ENCODE measurements at regions not wholly inside any gene's neighbourhood (a gene's known extent, or its start where the extent isn't known, plus 50 kb on each side); places are given as distances from the start of the nearest gene placed in this dataset.

- no peak for DNase-seq
Measured at GRCh38 chr4:134463771-134464170, 262.2 kb upstream of the PABPC4L start.

GRCh38 chr4:134426821-134427220, 225.2 kb upstream of the PABPC4L start:
- no peak for DNase-seq

DNA sequence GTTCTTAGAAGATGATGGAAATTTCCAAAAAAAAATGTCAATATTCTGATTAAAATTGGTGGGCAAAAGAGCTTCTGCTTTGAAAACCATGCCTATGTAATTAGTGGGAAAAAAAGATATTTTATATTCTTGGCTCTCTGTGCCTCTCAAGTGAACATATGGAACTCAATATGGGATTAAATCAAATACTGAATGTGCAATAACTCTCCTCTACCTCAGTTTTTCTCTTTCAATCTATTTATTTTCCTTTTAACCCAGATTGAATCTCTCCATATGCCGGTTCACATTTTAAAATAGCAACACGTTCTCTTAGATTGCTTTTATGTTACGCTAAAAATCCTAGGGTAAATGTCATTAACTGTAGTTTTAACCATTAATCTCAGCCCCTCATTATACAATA, 224.2 kb upstream of the PABPC4L start:
- no peak for DNase-seq

- no peak for DNase-seq
Measured at GRCh38 chr4:134422776-134423175, 221.2 kb upstream of the PABPC4L start.

GRCh38 chr4:134421734-134422133, 220.1 kb upstream of the PABPC4L start:
- no peak for DNase-seq

DNA sequence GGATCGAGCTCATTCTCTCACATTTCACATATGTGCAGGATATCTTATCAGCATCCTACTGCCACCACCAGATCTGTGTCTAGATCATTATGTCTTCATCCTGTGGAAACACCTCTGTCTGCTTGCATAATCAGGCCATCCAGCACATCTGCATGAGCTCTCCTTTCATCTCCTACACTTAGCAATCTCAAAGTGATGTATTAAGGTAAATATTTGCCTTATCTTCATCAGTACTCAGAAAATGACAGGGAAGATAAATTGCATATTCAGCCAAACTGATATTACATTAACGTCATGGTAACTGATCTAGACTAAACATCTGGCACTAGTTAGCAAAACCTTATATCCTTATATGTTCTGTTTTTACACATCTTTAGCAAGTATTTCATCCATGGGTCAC, 207.3 kb upstream of the PABPC4L start:
- DNase-seq, result no peak

DNA sequence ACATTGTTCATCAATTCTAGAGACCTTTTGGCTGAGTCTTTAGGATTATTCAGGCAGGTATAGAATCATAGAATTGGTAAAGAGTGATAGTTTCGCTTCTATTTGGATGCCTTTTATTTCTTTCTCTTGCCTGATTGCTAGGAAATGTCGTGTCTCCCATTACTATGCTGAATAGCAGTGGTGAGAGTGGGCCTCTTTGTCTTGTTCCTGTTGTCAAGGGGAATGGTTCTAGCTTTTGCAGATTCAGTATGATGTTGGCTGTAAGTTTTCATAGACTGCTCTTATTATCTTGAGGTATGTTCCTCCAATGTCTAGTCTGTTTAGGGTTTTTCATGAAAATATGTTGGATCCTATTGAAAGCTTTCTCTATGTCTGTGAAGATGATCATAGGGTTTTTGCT, 200.2 kb upstream of the PABPC4L start:
- no peak for DNase-seq

DNA sequence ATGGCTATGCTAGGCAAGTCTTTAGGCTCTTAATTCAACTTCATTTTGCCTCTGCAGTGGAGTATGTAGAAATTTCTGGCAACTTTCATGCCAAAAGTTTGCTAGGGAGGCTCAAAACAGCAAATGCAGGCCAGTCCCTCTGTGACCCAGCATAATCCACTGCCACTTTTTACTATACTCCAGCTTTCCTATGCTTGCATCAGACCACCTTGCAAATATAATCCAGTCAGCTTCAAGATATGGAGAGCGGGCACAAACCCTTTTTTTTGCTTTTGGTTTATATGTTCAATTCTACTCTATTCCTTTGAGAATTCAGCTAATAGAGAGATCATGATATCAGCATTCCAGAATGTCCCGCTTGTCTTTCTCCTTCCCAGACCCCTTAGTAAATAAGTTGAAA, 192.0 kb upstream of the PABPC4L start:
- DNase-seq, result no peak

DNA sequence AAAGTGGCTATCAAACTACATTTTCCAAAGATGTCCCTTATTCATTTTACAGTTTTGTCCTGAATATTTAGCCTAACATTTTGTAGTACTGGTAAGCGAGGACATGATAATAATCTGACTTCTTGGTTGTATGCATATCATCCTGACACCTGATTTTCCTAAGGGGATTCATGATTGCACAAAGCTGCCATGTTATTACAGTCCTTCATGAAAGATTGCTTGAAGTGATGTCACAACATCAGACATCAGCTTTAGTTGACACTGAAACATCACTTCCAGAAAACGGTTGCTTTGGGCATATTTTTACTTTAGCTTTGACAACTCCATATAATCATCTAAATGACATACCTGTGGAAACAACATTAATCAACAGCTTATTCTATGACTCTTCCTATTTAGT, 188.7 kb upstream of the PABPC4L start:
- no peak for DNase-seq

GRCh38 chr4:134388351-134388750, 186.8 kb upstream of the PABPC4L start:
- DNase-seq, result no peak

GRCh38 chr4:134382478-134383227, 181.1 kb upstream of the PABPC4L start:
- no peak for DNase-seq

- no peak for DNase-seq
Measured at GRCh38 chr4:134375775-134376174, 174.2 kb upstream of the PABPC4L start.

DNA sequence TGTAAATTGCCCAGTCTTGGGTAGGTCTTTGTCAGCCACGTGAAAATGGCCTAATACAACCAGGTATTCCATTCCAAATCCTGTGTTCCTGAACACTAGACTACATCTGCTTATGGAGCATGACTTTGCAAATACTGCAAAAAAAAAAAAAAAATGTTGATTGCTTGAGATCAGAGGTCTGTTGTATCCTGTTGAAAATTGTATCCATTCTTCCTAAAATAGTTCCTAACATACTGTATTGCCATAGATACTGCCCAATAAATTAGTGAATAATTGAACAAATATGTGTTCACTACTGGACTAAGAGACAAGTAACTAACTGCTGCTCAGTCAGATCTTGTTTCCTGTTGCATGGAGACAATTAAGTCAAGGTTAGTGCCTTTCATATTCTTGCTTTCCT, 164.3 kb upstream of the PABPC4L start:
- no peak for DNase-seq

DNA sequence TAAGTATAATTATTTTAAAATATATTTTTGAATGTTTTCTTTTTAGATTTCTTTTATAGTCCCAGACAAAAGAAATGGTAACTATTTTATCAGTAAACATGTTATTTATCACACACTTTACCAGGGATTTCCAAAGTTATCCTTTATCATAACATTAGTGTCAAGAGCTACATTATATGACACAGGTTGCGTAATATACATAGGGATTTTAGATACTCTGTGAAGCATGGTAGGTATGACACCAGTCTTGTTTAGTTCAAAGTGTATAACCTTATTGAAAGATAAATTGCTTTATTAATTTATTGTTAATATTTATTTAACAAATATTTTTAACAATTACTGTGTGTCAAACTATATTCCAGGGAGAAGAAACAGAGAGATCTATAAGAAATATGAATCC, 163.3 kb upstream of the PABPC4L start:
- DNase-seq, result no peak

GRCh38 chr4:134345244-134345643, 143.7 kb upstream of the PABPC4L start:
- no peak for DNase-seq

DNA sequence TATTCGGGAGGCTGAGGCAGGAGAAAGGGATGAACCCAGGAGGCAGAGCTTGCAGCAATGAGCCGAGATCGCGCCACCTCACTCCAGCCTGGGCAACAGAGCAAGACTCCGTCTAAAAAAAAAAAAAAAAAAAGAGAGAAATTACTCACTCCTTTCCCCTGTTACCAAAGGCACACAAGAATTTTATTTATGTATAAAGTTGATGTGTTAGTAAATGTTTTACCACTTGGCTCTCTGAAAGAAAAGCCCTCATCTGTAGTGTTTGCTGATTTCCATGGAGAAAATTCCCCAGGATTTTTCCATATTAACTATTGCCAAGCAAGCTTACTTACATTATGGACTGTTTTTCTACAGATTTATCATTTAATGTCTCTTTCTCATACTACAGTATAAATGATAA, 142.1 kb upstream of the PABPC4L start:
- DNase-seq, result no peak

DNA sequence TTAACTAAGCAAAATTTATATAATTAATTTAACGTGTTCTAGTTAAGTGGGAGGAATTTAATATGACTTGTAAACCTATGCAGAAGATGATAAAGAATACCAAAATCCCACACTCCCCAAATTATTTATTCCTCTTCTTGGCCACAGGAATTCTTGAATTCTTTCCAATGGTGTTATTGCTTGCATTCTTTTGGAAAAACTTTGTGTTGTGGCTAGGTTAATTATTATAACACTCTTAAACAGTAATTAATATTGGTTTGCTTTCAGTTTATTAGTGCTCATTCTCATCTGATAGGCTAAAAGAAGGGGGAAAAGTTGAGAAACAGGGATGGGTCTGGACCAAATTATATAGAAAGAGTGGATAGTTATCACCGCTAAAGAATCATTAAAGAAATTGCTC, 141.5 kb upstream of the PABPC4L start:
- no peak for DNase-seq

DNA sequence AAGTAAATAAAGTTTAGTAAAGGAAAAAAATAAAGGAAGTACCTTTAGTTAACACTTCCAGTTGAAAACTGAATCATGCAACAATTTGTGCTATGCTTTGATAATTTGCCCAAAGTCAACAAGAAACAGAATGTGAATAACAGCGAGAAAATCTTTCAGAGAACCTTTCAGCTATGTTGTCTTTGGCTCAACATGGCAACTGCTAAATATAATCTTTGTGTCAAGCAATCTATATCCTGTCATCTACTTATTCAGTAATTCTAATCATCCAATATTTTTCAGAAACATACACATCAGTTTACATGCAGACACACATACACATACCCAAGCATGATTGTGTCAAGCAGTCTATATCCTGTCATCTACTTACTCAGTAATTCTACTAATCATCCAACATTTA, 136.0 kb upstream of the PABPC4L start:
- no peak for DNase-seq

DNA sequence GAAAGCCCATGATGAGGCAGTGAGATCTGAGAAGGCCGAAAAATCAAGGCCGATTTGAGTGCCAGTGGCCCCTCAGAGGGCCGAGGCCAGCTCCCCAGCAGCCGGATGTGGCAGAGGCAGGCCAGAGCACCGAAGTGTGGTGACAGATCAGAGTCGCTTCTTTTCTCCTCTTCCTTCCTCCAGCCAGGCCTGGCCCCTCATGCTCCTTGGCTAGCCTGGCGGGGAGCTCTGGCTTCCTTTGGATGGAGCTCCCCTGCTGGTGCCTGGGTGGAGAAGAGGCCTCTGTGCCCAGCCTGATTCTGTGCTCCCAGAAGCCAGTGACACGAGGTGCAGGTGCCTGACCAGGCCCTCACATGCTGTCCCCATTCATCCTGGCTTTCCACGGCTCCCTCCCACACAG, 127.2 kb upstream of the PABPC4L start:
- no peak for DNase-seq

DNA sequence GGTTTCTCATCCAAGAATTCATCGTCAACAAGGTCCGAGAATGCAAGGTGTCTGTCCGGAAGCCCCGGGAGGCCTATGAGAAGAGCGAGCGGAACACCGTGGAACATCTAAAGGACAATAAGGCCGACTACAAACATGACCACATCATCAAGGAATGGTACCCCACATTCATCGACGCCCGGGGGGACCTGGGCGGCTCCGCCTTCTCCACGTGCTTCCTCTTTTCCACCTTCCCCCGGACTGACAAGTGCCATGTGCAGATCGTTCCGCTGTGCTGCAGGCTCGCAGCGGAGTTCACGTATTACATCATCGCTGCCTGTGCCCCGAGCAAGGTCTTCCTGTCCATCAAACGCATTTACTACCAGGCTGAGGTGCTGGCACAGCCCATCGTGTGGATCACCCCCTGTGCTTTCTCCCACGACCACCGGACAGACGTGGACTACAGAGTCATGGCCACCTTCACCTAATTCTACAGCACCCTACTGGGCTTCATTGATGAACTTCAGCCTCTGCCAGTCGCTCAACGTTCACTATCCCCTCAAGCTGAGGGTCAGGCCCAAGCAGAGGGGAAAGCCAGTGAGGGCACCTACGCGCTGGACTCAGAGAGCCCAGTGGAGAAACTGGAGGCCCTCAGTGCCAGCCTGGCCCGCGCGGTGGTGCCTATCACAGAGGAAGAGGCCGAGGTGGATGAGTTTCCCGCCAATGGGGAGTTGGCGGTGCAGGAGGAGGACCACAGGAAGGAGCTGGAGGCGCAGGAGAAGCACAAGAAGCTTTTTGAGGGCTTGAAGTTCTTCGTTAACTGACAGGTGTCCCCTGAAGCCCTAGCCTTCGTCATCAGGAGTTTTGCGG, 125.9 kb upstream of the PABPC4L start:
- DNase-seq, result no peak

DNA sequence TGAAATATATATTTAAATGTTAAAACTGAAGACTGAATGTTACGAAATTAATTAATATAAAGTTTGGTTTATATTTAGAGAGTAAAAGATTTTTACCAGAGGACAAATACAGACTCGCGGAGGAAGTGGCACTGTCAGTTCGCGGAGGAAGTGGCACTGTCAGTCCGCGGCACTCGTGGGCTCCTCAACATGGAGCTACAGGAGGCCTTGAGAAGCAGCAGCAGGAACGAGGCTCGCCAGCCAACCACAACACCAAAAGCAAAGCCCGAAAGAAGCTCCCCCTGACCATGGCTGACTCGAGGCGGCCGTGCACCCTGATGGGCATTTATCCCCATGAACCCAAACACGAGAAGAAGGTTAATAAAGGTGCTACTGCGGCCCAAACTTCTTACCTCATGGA, 125.3 kb upstream of the PABPC4L start:
- DNase-seq, result no peak

DNA sequence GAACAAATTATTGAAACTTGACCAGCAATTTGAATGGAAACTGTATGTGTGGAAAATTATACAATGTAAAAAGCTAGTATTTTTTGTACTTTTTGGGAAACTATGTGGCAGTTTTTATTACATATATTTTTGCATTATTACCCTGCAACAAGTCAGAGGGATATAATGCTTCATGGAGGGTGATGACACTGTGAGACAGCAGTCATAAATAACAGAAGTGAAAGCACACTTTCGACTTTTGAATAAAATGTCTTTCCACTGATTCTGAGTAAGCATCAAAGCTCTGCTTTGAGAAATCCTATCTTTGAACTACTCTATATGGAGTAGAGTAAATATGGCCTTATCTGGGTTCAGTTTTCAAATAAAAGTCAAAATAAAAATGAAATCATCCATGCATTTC, 122.6 kb upstream of the PABPC4L start:
- DNase-seq, result no peak

DNA sequence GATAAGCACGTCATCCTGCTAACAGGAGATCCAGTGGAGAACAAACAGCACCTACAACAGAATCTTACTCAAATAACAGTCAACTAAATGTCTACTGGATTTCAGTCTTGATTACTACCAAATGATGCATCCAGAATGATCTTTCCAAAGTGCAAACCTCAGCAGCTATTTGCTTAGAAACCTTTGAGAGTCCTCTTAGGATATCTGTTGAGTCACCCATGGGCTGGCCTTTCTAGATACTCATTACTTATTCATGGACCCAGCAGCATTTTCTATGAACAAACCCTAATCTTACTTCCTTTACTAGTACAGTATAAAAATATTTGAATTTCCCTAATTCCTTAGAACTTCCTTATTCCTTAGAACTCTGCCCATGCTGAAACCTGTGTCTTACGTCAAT, 118.5 kb upstream of the PABPC4L start:
- no peak for DNase-seq

DNA sequence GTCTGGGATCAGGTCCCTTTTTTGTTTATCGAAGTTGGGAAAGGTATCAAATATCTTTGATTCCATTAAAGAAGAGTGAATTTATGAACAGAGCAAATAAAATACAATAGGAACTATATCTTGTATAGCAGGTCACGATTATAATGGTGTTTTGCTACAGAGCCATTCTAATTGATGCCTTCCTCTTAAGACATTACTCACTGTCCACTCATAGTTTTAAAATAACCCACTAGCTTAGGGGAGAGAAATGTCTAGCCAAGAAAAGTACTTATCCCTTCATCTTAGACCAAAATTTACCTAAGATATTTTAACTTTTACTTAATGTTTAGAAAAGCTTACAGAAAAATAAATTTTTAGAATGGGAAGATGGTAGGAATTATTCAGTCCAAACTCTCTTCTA, 112.0 kb upstream of the PABPC4L start:
- no peak for DNase-seq

DNA sequence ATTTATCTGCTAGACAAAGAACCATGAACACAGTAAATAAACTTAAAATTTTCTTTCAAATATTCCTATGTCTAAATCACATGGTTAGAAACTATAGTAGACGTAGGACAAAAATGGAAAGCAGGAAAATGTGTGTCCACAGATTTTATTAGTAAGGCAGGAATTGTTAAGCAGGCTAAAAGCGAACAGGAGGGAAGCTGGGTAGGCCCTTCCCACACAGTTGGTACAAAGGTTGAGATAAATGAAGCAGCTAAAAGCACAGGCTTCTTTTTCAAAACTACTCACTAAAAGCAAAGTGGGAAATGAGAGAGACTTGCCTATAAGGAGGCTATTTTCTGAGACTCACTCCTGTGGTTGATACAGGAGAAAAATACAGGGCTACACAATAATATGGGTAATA, 108.1 kb upstream of the PABPC4L start:
- no peak for DNase-seq
